ENCODE measurements at regions not wholly inside any gene's neighbourhood (a gene's known extent, or its start where the extent isn't known, plus 50 kb on each side); places are given as distances from the start of the nearest gene placed in this dataset.

DNA sequence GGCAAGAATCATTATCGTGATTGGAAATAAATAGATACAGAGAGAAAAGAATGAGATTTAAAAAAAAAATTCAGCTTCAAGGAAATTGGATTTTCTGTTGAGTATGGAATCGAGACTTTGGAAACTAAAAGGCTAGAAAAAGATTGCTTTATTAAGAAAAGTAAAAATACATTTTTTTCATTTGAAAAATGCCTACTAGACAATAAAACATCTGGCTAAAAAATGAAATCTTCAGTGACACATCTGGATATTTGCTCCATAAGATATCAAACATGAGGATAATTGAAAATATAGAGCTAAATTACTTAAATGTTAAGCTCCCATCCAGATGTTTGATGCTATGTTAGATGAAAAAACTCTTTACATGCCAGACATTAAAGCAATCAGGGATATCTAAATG, 879.5 kb downstream of the TSN start:
- no peak for DNase-seq (ENCODE audit: low read depth in 2 of 2)

- no peak for DNase-seq (ENCODE audit: low read depth in 2 of 2)
Observed at GRCh38 chr2:122635686-122636085, 880.2 kb downstream of the TSN start.

GRCh38 chr2:122636097-122636496, 880.6 kb downstream of the TSN start:
- DNase-seq (ENCODE audit: low read depth in 2 of 2), result no peak

- DNase-seq (ENCODE audit: low read depth in 2 of 2), result no peak
Observed at GRCh38 chr2:122639176-122639575, 883.7 kb downstream of the TSN start.

DNA sequence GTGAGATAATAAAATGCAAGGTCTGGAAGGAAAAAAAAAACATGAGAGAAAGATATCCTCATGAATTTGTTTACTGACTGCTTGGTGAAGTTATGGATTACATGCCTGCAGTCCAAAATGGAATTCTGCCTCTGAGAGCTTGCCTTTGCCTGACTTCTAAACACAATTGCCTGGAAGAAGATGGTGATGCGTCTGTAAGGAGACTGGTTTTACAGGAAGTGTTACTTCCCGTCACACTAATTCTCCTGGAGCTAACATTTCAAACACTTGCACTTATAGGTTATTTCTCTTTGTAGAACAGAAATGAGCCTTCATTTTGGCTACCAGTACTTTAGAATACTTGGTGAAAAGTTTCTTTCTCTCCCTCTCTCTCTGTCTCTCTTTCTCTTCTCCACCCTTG, 884.3 kb downstream of the TSN start:
- no peak for DNase-seq (ENCODE audit: low read depth in 2 of 2)

DNA sequence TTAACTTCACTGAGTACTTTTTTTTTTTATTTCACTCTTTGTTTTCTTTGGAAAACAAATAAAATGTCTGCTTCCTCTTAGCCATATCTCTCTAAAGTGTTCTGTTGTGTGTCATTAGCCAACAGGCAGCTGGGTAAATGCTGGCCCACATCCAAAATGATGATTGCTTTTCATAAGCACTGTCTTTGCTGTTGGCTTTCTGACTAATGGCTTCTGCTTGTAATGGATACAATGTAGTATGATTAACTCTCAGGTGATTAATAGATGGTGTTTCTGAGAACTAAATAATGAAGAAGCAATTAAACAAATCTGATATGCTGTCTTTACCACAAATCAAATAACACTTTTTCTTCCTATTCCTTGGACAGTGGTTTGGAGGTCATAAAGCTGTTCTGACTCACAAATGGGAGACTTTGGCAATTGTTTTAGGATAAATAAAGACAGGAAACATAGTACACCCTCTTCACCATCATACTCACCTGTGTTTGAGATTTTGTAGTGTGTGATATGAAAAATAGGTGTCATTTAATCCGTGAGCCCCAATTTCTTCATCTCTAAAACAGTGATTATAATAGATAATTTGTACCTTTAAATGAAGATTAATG, 888.4 kb downstream of the TSN start:
- DNase-seq (ENCODE audit: low read depth in 2 of 2), result no peak

GRCh38 chr2:122651236-122651635, 895.8 kb downstream of the TSN start:
- no peak for DNase-seq (ENCODE audit: low read depth in 2 of 2)

DNA sequence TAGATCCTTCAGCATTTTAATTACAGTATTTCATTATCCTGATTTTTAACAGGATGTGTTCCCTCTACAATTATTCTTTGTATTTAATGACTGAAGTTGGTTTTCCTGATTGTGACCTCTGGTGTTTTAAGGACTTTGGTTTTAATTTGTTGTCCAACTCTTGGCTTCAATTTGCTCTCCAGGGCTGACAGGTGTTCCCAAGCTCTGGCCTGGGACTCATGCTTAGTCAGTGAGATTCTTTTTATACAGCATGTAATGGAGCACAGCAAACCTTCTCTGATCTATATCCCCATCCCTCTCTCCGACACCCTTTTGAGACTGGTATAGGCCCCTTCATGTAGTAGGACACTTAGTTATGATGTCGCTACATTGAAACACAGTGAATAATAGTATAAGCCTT, 896.3 kb downstream of the TSN start:
- no peak for DNase-seq (ENCODE audit: low read depth in 2 of 2)

- no peak for DNase-seq (ENCODE audit: low read depth in 2 of 2)
Observed at GRCh38 chr2:122652670-122653069, 897.2 kb downstream of the TSN start.

DNA sequence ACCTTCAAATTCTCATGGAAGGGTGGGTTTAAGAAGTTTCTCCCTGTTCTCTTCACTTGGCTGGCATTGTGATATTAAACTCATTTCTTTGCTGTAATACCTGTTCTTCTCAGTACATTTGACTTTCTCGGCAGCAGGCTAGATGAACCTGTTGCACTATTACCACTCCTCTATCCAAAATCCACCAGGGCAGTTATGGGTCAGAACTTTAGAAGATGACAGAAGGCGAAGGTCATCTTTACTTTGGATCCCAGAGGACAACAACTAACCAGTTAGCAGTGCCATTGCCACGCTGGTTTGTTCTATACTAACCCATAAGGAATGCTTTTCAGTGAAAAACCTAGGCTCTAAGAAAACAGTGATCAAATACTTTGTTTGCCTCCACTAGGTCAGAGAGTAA, 901.0 kb downstream of the TSN start:
- DNase-seq (ENCODE audit: low read depth in 2 of 2), result no peak

DNA sequence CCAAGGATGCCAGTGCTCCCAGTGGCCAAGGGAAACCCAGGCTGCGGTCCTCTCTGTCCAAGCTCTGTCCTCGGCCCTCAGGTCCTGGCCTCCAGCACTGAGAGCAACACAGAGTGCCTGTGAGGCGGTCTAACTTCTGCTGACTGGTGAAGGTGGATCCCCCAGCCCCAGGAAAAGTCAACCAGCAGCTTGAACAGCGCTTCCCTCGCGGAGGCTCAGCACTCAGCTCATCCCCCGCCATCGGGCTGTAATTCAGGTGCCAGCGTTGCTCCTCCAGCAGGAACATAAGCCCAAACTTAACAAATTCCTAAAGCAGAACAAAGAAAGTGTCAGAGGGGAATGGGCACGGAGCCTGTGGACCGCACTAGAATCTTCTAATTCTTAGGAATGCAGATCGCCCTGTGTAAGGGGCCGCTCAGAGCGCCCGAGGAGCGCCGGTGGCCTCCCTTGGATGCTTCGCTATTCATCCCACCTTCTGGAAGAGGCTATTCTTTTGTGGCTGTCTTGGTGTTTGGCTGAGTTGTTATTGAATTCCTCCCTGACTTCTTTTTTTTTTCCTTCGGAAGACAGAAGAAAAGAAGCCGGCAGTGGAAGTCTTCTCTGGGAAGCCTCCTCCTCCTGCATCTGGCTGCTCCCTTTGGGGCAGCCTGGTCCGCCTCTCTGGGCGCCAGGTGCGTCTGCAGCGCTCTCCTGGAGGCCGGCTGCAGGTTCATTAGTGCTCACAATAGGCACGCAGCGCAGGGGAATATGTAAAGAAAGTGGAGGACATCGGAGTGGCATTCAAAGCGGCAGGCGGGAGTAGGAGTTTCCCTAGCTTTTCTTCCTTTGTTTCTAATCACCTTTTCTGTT, 905.6 kb downstream of the TSN start:
- no peak for DNase-seq (ENCODE audit: low read depth in 2 of 2)

- DNase-seq (ENCODE audit: low read depth in 2 of 2), result no peak
Observed at GRCh38 chr2:122663620-122664019, 908.2 kb downstream of the TSN start.

GRCh38 chr2:122669627-122670026, 914.2 kb downstream of the TSN start:
- DNase-seq (ENCODE audit: low read depth in 2 of 2), result no peak

- no peak for DNase-seq (ENCODE audit: low read depth in 2 of 2)
Observed at GRCh38 chr2:122670897-122671296, 915.4 kb downstream of the TSN start.

- no peak for DNase-seq (ENCODE audit: low read depth in 2 of 2)
Observed at GRCh38 chr2:122680662-122681061, 925.2 kb downstream of the TSN start.

- no peak for DNase-seq (ENCODE audit: low read depth in 2 of 2)
Observed at GRCh38 chr2:122681626-122682025, 926.2 kb downstream of the TSN start.

DNA sequence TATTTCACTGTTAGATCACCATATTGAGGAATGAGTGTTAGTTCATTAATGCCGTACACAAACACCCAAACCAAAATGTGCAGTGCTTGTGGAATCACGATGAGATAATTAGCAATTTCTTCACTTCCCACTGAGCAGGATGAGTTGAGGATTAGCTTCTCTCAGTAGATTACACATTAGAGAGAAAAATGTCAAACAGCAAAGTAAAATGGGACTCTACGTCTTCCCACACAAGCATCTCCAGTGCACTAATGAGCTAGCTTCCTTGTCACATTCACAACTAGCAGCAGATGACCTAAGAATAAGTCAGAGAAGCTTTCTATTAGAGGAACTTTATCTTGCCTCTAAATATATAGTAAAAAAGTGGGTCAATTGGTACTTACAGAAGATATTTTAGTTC, 926.9 kb downstream of the TSN start:
- no peak for DNase-seq (ENCODE audit: low read depth in 2 of 2)

DNA sequence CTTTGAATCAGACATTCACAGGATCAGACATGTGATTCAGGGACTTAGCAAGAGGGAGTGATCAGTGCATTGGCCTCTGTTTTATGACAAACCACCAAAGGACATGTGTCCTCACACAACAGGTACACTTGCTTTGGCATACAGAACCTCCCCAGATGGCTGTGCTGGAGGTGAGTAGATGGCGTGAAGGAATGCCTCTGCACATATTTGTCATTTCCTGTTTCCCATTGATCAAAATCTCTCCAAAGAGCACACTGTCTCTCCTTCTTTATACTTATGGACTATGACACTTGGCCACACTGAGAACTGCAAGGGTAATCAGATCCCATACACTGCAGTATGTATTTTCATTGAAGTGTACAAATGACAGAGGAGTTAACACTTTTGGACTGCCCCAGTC, 927.6 kb downstream of the TSN start:
- no peak for DNase-seq (ENCODE audit: low read depth in 2 of 2)

DNA sequence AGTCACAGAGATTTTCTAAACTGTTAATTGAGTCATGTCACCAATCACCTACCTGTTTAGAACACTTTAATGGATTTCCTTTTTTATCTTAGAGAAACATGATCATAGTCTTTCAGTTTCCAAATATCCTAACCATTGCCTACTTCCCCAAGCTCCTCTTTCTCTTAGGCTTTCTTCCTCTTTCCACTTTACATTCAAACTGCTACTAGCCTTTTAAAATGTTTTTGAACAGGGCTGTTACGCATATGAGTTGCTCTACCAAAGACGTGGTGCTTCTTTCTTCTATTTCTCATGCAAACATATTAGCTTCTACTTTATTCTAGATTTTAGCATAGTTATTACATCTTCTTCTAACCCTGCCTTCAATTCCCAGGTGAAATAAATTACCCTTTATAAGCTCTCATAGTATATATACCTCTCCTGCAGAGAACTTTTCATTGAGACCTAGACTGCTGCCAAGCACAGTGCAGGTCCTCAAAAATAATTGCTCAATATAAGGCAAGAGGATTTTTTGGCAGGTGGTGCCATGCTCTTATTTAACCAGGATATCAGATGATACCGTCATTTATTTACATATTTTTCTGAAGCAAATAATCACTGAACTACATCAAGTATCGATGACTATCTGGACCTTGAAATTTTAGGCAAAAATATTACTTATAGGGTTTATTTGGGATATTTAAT, 937.1 kb downstream of the TSN start:
- DNase-seq (ENCODE audit: low read depth in 2 of 2), result no peak

DNA sequence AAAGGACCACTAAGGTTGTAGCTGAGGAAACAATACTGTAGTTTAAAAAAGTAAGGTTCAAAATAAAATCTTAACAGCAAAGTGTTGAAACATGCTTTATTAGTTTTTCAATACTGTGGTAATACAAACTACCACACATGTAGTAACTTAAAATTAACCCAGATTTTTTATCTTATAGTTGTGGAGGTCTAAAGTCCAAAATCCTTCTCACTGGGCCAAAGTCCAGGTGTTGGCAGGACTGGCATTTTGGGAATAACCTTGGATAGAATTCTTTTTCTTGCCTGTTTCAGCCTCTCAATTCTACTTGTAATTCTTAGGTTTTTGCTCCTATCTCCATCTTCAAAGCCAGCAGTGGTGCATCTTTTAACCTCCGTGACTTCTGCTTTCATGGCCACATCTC, 942.0 kb downstream of the TSN start:
- no peak for DNase-seq (ENCODE audit: low read depth in 2 of 2)

GRCh38 chr2:122703676-122704075, 948.2 kb downstream of the TSN start:
- DNase-seq (ENCODE audit: low read depth in 2 of 2), result no peak

GRCh38 chr2:122704109-122704563, 948.7 kb downstream of the TSN start:
- DNase-seq (ENCODE audit: low read depth in 2 of 2), result no peak

GRCh38 chr2:122705746-122706145, 950.3 kb downstream of the TSN start:
- no peak for DNase-seq (ENCODE audit: low read depth in 2 of 2)
